HG03432 (cell line): ENCODE measurements at regions not wholly inside any gene's neighbourhood (a gene's known extent, or its start where the extent isn't known, plus 50 kb on each side); places are given as distances from the start of the nearest gene placed in this dataset.

Experiments
- ATAC-seq: cut with Tn5 transposase; IDR thresholded peaks from one replicate; pipeline ENCODE4 v1.9.1; 2021; ENCODE audit warnings: mild to moderate bottlenecking, moderate library complexity; ENCODE audit not compliant: unreplicated experiment

- no peak for ATAC-seq
Observed at GRCh38 chr15:26378304-26378703, 394.6 kb downstream of the GABRB3 start.

GRCh38 chr15:26376243-26376642 lies 396.6 kb downstream of the GABRB3 start:
- ATAC-seq, result no peak

DNA sequence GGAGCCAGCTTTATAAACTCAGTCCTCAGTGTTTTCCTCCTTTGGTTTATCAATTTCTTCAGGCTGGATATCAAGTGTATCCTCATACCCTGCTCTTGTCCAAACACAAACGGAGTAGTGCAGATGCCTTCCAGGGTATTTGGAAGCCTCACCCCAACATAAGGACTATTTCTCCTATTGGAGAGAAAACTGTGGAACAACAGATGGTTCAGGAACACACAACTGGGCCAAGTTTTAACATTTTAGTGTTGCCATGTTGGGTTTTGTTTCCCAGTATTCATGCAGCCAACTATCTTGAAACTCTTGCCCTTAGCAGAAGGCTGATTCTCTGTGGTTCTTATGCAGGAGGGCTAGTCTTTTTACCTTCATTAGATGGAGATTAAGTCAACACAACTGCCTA lies 398.1 kb downstream of the GABRB3 start:
- ATAC-seq, result no peak

DNA sequence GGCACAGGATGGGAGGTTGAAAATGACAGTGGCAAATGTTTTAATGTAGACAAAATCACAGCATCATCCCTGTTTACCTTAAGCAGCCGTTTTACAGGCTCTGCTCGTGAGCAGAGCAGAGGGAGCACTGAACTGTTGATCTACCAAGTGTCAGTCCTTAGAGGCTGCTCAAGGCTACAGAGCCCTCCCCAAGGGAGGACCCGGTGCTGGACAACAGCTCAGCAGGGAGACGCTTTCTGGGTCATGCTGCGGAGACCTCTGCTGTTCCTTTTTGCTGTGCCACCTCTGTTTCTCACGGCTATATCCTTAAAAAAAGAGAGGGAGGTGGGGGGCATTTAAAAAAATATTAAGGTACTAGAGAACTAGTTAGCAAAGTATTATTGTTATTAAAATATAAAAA lies 400.2 kb downstream of the GABRB3 start:
- no peak for ATAC-seq

DNA sequence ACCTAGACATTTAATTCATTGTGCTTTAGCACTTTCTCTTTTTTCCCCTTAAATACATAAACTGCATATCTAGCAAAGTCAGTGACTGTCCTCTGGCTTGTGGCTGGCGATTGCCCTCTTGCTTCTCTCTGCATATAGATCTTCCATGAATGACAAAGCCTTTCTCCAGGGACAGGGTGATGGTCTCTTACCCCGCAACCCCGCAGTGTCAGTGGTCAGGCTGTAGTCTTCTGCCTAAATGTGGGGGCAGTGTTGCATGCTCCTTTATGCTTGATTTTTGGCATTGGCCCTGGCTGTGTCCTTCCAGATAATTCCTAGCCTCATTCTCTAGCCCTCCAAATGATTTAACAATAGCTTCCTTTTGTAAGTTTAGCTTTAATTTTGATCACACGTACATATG lies 407.8 kb downstream of the GABRB3 start:
- ATAC-seq, result no peak

- no peak for ATAC-seq
Observed at GRCh38 chr15:26359855-26360254, 413.0 kb downstream of the GABRB3 start.

DNA sequence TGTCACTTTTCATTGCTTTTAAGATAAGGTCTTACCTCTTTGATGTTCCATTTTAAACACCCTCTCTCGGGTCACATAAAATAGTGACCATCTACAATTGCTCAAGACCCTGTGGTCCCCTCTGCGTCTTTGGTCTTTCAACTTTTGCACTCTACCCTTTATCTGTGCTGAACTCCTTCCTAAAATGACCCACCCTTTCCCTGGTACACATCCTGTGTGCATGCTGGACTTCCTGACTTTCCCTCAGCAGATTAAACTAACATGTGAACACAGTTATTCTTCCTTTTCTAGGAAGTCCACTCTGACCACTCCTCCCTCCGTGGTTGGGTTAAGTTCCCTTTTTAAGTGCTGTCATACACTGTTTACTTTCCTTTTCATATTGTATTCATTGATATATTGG lies 414.2 kb downstream of the GABRB3 start:
- no peak for ATAC-seq

DNA sequence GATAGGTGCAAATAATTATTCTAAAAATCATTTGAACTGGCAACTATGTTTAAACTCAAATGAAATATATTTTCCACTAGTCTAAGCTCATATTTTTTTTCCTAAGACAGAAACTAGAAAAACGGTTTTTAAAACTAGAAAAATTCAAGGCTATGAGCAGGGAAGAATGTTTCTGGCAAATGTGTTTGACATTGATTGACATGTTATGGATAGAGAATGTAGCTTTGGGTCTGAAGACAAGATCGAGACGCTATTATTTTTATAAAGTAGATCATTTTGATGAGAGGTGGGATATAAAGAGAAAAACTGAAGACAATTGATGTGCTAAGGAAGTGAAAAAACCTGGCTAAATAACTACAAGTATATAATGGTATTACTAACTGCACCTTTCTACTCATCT lies 415.2 kb downstream of the GABRB3 start:
- no peak for ATAC-seq

GRCh38 chr15:26355472-26356074 lies 417.3 kb downstream of the GABRB3 start:
- ATAC-seq, result no peak

- ATAC-seq, result no peak
Observed at GRCh38 chr15:26352909-26353308, 420.0 kb downstream of the GABRB3 start.

GRCh38 chr15:26352406-26352805 lies 420.5 kb downstream of the GABRB3 start:
- no peak for ATAC-seq

DNA sequence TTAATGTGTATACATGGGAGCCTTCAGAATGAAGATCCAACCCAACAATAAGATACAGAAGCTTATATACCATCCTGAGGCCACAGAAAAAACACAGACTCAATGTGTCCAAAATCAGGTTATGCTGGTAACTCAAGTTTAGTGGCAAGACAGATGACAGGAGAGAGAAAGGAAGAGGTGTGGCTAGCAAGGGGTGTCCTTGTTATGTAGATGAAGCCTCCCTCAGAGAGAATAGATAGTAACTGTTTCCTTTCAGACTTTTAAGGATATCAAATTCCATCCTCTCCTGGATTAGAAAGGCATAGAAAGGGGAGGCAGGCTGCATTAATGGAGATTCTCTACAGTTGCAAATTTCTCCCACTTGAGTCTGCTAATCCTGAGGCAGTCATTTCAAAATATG lies 447.4 kb downstream of the GABRB3 start:
- no peak for ATAC-seq

- no peak for ATAC-seq
Observed at GRCh38 chr15:26323566-26323965, 449.3 kb downstream of the GABRB3 start.

GRCh38 chr15:26318689-26319088 lies 454.2 kb downstream of the GABRB3 start:
- ATAC-seq, result no peak

DNA sequence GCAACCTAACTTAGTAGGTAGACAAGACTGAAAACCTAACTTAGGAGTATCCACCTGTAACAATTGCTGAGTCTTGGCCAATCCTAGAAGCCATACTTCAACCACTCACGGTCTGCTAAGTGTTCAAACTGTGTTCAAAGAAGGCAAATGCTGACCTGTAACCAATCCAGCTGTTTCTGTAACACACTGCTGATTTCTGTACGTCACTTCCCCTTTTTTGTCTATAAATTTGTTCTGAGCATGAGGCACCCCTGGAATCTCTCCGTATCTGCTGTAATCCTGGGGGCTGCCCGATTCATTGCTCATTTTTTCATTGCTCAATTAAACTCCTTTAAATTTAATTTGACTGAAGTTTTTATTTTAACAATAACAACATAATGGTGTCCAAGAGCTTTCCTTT lies 451.4 kb upstream of the ATP10A start:
- ATAC-seq, result no peak

GRCh38 chr15:26311710-26312236 lies 448.6 kb upstream of the ATP10A start:
- no peak for ATAC-seq

DNA sequence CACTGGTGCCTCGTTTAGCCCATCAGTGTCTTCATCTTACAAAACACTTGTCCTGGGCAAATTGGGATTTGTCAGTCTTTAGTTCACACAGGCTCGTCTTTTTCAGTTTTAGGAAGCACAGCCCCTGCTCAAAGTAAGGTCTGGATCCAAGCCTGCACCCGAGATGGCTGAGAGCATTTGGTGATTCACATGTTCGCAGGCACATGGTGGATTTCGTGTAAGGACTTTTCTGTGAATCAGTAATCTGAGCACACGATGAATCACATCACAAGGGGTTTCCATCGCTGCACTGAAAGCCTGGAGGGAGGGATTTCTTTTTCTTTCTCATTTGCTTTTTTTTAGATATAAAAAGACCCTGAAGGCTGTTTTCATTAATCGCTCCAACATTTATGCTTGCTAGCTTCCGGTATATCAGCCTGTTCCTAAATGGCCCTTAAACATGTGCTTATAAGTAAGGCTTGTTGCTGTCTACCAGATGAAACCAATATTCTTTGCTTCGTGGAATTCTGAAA lies 435.6 kb upstream of the ATP10A start:
- ATAC-seq, result no peak

DNA sequence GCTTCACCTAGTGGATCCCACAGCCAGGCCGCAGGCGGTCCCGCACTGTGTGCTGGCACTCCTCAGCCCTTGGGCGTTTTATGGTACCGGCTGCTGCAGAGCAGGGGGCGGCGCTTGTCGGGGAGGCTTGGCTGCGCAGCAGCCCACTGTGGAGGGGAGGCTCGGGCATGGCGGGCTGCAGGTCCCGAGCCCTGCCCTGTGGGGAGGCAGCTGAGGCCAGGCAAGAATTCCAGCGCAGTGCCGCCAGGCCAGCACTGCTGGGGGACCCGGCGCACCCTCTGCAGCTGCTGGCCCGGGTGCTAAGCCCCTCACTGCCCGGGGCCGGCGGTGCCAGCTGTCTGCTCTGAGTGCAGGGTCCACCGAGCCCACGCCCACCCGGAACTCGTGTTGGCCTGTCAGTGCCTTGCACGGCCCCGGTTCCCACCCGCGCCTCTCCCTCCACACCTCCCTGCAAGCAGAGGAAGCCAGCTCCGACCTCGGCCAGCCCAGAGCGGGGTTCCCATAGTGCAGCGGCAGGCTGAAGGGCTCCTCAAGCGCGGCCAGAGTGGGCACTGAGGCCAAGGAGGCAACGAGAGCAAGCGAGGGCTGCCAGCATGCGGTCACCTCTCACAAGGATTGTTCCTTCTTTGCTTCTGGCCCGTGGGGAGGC lies 435.0 kb upstream of the ATP10A start:
- ATAC-seq, result no peak

- ATAC-seq, result no peak
Observed at GRCh38 chr15:26295336-26296085, 432.4 kb upstream of the ATP10A start.

GRCh38 chr15:26294059-26294689 lies 431.0 kb upstream of the ATP10A start:
- no peak for ATAC-seq

- ATAC-seq, result no peak
Observed at GRCh38 chr15:26287381-26287780, 424.3 kb upstream of the ATP10A start.
